Peyer's patch (tissue), 4 donors: ENCODE measurements at regions not wholly inside any gene's neighbourhood (a gene's known extent, or its start where the extent isn't known, plus 50 kb on each side); places are given as distances from the start of the nearest gene placed in this dataset.

Source experiments
- DNase-seq, 3 donors: peaks; one replicate each; pipeline ENCODE4 v3.0.0-alpha.2; 2017 to 2019
- H3K27ac ChIP-seq, 4 donors: fragments of 200-600 bp; sonication (generic); one replicate each; pipeline ENCODE4 v1.5.1; 2016 to 2019
- H3K27me3 ChIP-seq, 2 donors: fragments of 200-600 bp; sonication (generic); one replicate each; pipeline ENCODE4 v1.5.1; 2019
- H3K36me3 ChIP-seq, 3 donors: fragments of 200-600 bp; sonication (generic); one replicate each; pipeline ENCODE4 v1.5.1; 2016 to 2019
- H3K4me1 ChIP-seq, 4 donors: fragments of 200-600 bp; sonication (generic); one replicate each; pipeline ENCODE4 v1.5.1; 2016 to 2019
- H3K4me3 ChIP-seq, 4 donors: fragments of 200-600 bp; sonication (generic); 1 replicate in 3 of 4; 2 replicates in 1 of 4; pipeline ENCODE4 v1.5.1; 2016 to 2019; ENCODE audit warnings: mild to moderate bottlenecking in 1 of 4
- H3K9me3 ChIP-seq, 4 donors: fragments of 200-600 bp; sonication (generic); one replicate each; pipeline ENCODE4 v1.5.1; 2016 to 2019; ENCODE audit warnings: mild to moderate bottlenecking in 1 of 4
- CTCF ChIP-seq, 6 experiments: fragments of 450-650 bp in 4 of 6; fragments of 200-600 bp in 2 of 6; sonication (generic) in 1 of 6; IDR thresholded peaks; one replicate each; pipeline ENCODE4 v1.5.1; 2017 to 2019; ENCODE audit warnings: antibody characterized with exemption in 6 of 6, mild to moderate bottlenecking in 3 of 6, moderate library complexity in 1 of 6
- POLR2A ChIP-seq, 2 donors: fragments of 450-650 bp; IDR thresholded peaks; one replicate each; pipeline ENCODE4 v1.5.1; 2017; ENCODE audit warnings: antibody characterized with exemption in 2 of 2, mild to moderate bottlenecking in 2 of 2, moderate library complexity in 2 of 2

GRCh38 chr4:19128176-19128575, 1106.6 kb upstream of the LCORL start:
- no peaks in the 10 kb centered on the region for H3K4me1 ChIP-seq
- H3K9me3 ChIP-seq = peaks cover 0 to 3% (median 0%) of the 10 kb centered on the region in 4 donors
- no peak for DNase-seq
- no peaks in the 10 kb centered on the region for H3K36me3 ChIP-seq
- no peak for TF ChIP-seq POLR2A (IDR thresholded peaks at IDR 0.05)
- TF ChIP-seq CTCF (IDR thresholded peaks at IDR 0.05) = no peak
- no peaks in the 10 kb centered on the region for H3K27me3 ChIP-seq
- H3K27ac ChIP-seq = no peak overlapping the region
- H3K4me3 ChIP-seq = no peak overlapping the region

- Histone ChIP-seq H3K27me3 (no peaks in the 10 kb centered on the region), H3K4me1 (no peaks in the 10 kb centered on the region), H3K4me3 (no peak overlapping the region), H3K9me3 (peaks cover 0 to 3% (median 0%) of the 10 kb centered on the region in 4 donors), H3K27ac (no peak overlapping the region), H3K36me3 (no peaks in the 10 kb centered on the region)
- TF ChIP-seq CTCF (IDR thresholded peaks at IDR 0.05) (no peak), POLR2A (IDR thresholded peaks at IDR 0.05) (no peak)
- DNase-seq = no peak
Observed at GRCh38 chr4:19126903-19127302, 1105.3 kb upstream of the LCORL start.

DNA sequence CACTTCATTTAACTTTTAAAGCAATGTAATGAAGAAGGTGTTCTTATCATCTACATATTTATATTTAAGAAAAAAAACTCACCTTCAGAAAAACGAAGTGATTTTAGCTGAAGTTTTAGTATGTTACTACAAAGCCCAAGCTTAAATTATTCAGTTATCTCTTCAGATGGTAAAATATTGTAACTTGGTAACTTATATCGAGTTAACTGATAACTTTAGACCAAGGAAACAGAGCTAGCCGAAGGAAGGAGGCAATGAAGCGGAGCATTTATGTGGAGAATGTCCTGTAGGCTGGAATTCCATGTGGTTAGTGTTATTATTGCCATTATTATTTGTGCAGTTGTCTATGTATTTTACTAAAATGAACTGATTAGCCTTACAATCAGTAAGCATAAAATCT, 1102.1 kb upstream of the LCORL start:
- Histone ChIP-seq H3K36me3 (no peaks in the 10 kb centered on the region), H3K27me3 (no peaks in the 10 kb centered on the region), H3K9me3 (peaks cover 0 to 3% (median 0%) of the 10 kb centered on the region in 4 donors), H3K4me3 (no peak overlapping the region), H3K27ac (no peak overlapping the region), H3K4me1 (no peaks in the 10 kb centered on the region)
- no peak for DNase-seq
- TF ChIP-seq CTCF (IDR thresholded peaks at IDR 0.05) = no peak
- TF ChIP-seq POLR2A (IDR thresholded peaks at IDR 0.05) = no peak

GRCh38 chr4:19119904-19120560, 1098.5 kb upstream of the LCORL start:
- no peak for DNase-seq
- no peak for TF ChIP-seq POLR2A (IDR thresholded peaks at IDR 0.05)
- TF ChIP-seq CTCF (IDR thresholded peaks at IDR 0.05) = no peak

DNA sequence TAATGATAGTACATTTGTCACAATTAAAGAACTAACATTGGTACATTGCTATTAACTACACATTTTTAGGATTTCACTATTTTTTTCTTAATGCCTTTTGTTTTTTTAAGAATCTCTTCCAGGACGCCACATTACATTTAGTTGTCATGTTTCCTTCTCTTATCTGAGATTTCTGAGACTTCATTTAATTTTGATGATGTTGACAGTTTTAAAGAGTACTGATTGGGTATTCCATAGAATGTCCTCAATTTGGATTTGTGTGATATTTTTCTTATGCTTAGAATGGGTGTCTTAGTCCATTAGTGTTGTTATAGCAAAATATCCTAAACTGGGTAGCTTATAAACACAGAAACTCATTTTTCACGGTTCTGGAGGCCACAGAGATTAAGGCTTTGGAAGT, 1095.5 kb upstream of the LCORL start:
- Histone ChIP-seq H3K9me3 (no peaks in the 10 kb centered on the region), H3K27ac (no peak overlapping the region), H3K4me1 (no peaks in the 10 kb centered on the region), H3K36me3 (no peaks in the 10 kb centered on the region), H3K4me3 (no peak overlapping the region), H3K27me3 (no peaks in the 10 kb centered on the region)
- no peak for DNase-seq
- TF ChIP-seq CTCF (IDR thresholded peaks at IDR 0.05) (no peak), POLR2A (IDR thresholded peaks at IDR 0.05) (no peak)

More at GRCh38 chr4:19119904-19120560, 1098.5 kb upstream of the LCORL start:
- no peak overlapping the region for H3K27ac ChIP-seq
- no peak overlapping the region for H3K4me3 ChIP-seq
- H3K4me1 ChIP-seq = no peaks in the 10 kb centered on the region
- no peaks in the 10 kb centered on the region for H3K27me3 ChIP-seq
- H3K9me3 ChIP-seq = no peaks in the 10 kb centered on the region
- no peaks in the 10 kb centered on the region for H3K36me3 ChIP-seq

DNA sequence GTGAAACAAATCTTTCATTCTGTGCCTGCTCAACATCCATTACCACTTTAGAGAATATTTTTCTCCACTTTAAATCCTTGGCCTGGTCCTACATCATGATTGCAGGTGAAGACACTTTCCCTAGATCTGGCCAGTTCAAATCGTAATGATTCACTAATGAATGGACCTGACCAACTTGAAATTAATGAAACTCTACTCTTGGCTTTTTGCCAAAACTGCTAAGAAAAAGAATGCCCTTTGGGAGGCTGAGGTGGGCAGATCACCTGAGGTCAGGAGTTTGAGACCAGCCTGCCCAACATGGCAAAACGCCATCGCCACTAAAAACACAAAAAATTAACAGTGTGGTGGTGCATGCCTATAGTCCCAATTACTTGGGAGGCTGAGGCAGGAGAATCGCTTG, 1082.6 kb upstream of the LCORL start:
- Histone ChIP-seq H3K27me3 (no peaks in the 10 kb centered on the region), H3K27ac (no peak overlapping the region), H3K4me1 (no peaks in the 10 kb centered on the region), H3K4me3 (no peak overlapping the region), H3K9me3 (peaks cover 0 to 3% (median 0%) of the 10 kb centered on the region in 4 donors), H3K36me3 (no peaks in the 10 kb centered on the region)
- DNase-seq = no peak
- TF ChIP-seq CTCF (IDR thresholded peaks at IDR 0.05) = no peak
- no peak for TF ChIP-seq POLR2A (IDR thresholded peaks at IDR 0.05)
